H1 (cell line): ENCODE measurements at regions not wholly inside any gene's neighbourhood (a gene's known extent, or its start where the extent isn't known, plus 50 kb on each side); places are given as distances from the start of the nearest gene placed in this dataset.

Experiments
- BCL11A ChIP-seq, 2 experiments: IDR thresholded peaks; one replicate each; pipeline ENCODE4 v1.6.1; 2011; ENCODE audit warnings: low read depth in 2 of 2, low read length in 2 of 2, mild to moderate bottlenecking in 2 of 2
- EZH2 ChIP-seq: fragments of 200-600 bp; sonication (generic); IDR thresholded peaks from 2 replicates; pipeline ENCODE4 v1.7.1; 2012; ENCODE audit warnings: low read depth, mild to moderate bottlenecking, moderate library complexity, low read length, inconsistent platforms; ENCODE audit not compliant: severe bottlenecking
- GTF2F1 ChIP-seq: IDR thresholded peaks from 2 replicates; pipeline ENCODE4 v1.6.1; 2012; ENCODE audit warnings: low read depth, low read length, improper control_type of control experiment, borderline replicate concordance
- KDM1A ChIP-seq: fragments of 200-600, 300-600 bp; sonication (generic); IDR thresholded peaks from 2 replicates; pipeline ENCODE4 v1.7.1; 2016; ENCODE audit warnings: mild to moderate bottlenecking, low read length, borderline replicate concordance
- NRF1 ChIP-seq: IDR thresholded peaks from 2 replicates; pipeline ENCODE4 v1.6.1; 2011; ENCODE audit warnings: mild to moderate bottlenecking, low read depth, low read length, improper control_type of control experiment
- POLR2A ChIP-seq, 2 experiments: IDR thresholded peaks; 1 replicate in 1 of 2; 2 replicates in 1 of 2; pipeline ENCODE4 v1.6.1; 2011; ENCODE audit warnings: low read depth in 2 of 2, low read length in 2 of 2, mild to moderate bottlenecking in 2 of 2; ENCODE audit errors: control extremely low read depth in 1 of 2
- POLR2AphosphoS5 ChIP-seq: IDR thresholded peaks from 2 replicates; pipeline ENCODE4 v1.6.1; 2011; ENCODE audit warnings: low read depth, low read length
- RBBP5 ChIP-seq: IDR thresholded peaks from 2 replicates; pipeline ENCODE4 v1.7.1; 2012; ENCODE audit warnings: low read depth, mild to moderate bottlenecking, inconsistent platforms, low read length, moderate library complexity, borderline replicate concordance
- TCF12 ChIP-seq: IDR thresholded peaks from 2 replicates; pipeline ENCODE4 v1.6.1; 2011; ENCODE audit warnings: low read depth, mild to moderate bottlenecking, low read length
- TF ChIP-seq, protein P1 (sequence below): IDR thresholded peaks from 2 replicates; pipeline ENCODE4 v1.6.1; 2012; ENCODE audit warnings: inconsistent platforms
- TF ChIP-seq, protein P2 (sequence below), 3 experiments: IDR thresholded peaks; 1 replicate in 2 of 3; 2 replicates in 1 of 3; pipeline versions ENCODE4 v1.5.1 to v1.6.1; 2011; ENCODE audit warnings: low read length in 3 of 3, mild to moderate bottlenecking in 3 of 3, inconsistent platforms in 2 of 3, low read depth in 1 of 3, moderate library complexity in 1 of 3; ENCODE audit not compliant: insufficient read depth in 1 of 3; ENCODE audit errors: control extremely low read depth in 1 of 3
- TF ChIP-seq, protein P3 (sequence below): fragments of 300-600 bp; sonication (generic); IDR thresholded peaks from 2 replicates; pipeline ENCODE4 v1.7.1; 2012; ENCODE audit warnings: low read length, moderate library complexity, mild to moderate bottlenecking, inconsistent platforms; ENCODE audit not compliant: insufficient replicate concordance

DNA sequence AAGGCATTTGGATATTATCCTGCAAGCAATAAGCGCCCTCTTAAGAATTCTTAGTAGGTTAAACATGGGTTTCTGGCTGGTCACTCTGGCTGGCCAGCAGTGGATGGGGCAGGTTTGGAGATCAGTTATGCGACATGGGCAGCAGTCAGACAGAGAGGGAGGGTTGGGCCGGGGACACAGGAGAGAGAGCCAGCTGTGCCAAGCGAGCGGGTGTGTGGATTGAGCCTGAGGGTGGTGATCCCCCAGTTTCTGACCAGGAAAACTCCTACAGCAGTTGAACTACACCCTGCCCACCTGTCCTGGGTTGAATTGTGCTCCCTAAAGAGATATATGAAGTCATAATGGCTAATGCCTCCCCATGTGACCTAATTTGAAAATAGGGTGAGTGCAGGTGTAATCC, 671.2 kb downstream of the TBC1D22A start:
- TF ChIP-seq, protein P1, sequence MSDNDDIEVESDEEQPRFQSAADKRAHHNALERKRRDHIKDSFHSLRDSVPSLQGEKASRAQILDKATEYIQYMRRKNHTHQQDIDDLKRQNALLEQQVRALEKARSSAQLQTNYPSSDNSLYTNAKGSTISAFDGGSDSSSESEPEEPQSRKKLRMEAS, result no peak
- TF ChIP-seq RBBP5, result no peak
- TF ChIP-seq, protein P2, sequence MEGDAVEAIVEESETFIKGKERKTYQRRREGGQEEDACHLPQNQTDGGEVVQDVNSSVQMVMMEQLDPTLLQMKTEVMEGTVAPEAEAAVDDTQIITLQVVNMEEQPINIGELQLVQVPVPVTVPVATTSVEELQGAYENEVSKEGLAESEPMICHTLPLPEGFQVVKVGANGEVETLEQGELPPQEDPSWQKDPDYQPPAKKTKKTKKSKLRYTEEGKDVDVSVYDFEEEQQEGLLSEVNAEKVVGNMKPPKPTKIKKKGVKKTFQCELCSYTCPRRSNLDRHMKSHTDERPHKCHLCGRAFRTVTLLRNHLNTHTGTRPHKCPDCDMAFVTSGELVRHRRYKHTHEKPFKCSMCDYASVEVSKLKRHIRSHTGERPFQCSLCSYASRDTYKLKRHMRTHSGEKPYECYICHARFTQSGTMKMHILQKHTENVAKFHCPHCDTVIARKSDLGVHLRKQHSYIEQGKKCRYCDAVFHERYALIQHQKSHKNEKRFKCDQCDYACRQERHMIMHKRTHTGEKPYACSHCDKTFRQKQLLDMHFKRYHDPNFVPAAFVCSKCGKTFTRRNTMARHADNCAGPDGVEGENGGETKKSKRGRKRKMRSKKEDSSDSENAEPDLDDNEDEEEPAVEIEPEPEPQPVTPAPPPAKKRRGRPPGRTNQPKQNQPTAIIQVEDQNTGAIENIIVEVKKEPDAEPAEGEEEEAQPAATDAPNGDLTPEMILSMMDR (IDR thresholded peaks at IDR 0.05; ENCODE audit: control extremely low read depth in 1 of 3, insufficient read depth in 1 of 3, low read depth in 1 of 3, low read length in 3 of 3), result no peak
- no peak for TF ChIP-seq NRF1
- no peak for TF ChIP-seq EZH2
- TF ChIP-seq POLR2AphosphoS5, result no peak
- TF ChIP-seq POLR2A (IDR thresholded peaks at IDR 0.05; ENCODE audit: control extremely low read depth in 1 of 2, low read depth in 2 of 2, low read length in 2 of 2), result no peak
- no peak for TF ChIP-seq TCF12
- TF ChIP-seq, protein P3, sequence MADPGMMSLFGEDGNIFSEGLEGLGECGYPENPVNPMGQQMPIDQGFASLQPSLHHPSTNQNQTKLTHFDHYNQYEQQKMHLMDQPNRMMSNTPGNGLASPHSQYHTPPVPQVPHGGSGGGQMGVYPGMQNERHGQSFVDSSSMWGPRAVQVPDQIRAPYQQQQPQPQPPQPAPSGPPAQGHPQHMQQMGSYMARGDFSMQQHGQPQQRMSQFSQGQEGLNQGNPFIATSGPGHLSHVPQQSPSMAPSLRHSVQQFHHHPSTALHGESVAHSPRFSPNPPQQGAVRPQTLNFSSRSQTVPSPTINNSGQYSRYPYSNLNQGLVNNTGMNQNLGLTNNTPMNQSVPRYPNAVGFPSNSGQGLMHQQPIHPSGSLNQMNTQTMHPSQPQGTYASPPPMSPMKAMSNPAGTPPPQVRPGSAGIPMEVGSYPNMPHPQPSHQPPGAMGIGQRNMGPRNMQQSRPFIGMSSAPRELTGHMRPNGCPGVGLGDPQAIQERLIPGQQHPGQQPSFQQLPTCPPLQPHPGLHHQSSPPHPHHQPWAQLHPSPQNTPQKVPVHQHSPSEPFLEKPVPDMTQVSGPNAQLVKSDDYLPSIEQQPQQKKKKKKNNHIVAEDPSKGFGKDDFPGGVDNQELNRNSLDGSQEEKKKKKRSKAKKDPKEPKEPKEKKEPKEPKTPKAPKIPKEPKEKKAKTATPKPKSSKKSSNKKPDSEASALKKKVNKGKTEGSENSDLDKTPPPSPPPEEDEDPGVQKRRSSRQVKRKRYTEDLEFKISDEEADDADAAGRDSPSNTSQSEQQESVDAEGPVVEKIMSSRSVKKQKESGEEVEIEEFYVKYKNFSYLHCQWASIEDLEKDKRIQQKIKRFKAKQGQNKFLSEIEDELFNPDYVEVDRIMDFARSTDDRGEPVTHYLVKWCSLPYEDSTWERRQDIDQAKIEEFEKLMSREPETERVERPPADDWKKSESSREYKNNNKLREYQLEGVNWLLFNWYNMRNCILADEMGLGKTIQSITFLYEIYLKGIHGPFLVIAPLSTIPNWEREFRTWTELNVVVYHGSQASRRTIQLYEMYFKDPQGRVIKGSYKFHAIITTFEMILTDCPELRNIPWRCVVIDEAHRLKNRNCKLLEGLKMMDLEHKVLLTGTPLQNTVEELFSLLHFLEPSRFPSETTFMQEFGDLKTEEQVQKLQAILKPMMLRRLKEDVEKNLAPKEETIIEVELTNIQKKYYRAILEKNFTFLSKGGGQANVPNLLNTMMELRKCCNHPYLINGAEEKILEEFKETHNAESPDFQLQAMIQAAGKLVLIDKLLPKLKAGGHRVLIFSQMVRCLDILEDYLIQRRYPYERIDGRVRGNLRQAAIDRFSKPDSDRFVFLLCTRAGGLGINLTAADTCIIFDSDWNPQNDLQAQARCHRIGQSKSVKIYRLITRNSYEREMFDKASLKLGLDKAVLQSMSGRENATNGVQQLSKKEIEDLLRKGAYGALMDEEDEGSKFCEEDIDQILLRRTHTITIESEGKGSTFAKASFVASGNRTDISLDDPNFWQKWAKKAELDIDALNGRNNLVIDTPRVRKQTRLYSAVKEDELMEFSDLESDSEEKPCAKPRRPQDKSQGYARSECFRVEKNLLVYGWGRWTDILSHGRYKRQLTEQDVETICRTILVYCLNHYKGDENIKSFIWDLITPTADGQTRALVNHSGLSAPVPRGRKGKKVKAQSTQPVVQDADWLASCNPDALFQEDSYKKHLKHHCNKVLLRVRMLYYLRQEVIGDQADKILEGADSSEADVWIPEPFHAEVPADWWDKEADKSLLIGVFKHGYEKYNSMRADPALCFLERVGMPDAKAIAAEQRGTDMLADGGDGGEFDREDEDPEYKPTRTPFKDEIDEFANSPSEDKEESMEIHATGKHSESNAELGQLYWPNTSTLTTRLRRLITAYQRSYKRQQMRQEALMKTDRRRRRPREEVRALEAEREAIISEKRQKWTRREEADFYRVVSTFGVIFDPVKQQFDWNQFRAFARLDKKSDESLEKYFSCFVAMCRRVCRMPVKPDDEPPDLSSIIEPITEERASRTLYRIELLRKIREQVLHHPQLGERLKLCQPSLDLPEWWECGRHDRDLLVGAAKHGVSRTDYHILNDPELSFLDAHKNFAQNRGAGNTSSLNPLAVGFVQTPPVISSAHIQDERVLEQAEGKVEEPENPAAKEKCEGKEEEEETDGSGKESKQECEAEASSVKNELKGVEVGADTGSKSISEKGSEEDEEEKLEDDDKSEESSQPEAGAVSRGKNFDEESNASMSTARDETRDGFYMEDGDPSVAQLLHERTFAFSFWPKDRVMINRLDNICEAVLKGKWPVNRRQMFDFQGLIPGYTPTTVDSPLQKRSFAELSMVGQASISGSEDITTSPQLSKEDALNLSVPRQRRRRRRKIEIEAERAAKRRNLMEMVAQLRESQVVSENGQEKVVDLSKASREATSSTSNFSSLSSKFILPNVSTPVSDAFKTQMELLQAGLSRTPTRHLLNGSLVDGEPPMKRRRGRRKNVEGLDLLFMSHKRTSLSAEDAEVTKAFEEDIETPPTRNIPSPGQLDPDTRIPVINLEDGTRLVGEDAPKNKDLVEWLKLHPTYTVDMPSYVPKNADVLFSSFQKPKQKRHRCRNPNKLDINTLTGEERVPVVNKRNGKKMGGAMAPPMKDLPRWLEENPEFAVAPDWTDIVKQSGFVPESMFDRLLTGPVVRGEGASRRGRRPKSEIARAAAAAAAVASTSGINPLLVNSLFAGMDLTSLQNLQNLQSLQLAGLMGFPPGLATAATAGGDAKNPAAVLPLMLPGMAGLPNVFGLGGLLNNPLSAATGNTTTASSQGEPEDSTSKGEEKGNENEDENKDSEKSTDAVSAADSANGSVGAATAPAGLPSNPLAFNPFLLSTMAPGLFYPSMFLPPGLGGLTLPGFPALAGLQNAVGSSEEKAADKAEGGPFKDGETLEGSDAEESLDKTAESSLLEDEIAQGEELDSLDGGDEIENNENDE, result no peak
- TF ChIP-seq BCL11A (IDR thresholded peaks at IDR 0.05; ENCODE audit: low read depth in 2 of 2, low read length in 2 of 2), result no peak
- no peak for TF ChIP-seq GTF2F1
- TF ChIP-seq KDM1A, result no peak
